ENCODE measurements at regions not wholly inside any gene's neighbourhood (a gene's known extent, or its start where the extent isn't known, plus 50 kb on each side); places are given as distances from the start of the nearest gene placed in this dataset.

- peaks cover 6% of the 10 kb centered on the region for H3K9me3 Mint-ChIP-seq
- no peak for DNase-seq (ENCODE audit: low spot score in 2 of 2)
- H3K27me3 Mint-ChIP-seq, result peaks cover 54% of the 10 kb centered on the region
- H3K4me1 Mint-ChIP-seq, result no peaks in the 10 kb centered on the region
- no peak for ATAC-seq (replicated peaks; ENCODE audit: extremely low read depth, poor library complexity, severe bottlenecking)
- H3K4me3 Mint-ChIP-seq, result no peak overlapping the region
- H3K36me3 Mint-ChIP-seq (ENCODE audit: insufficient read depth), result no peaks in the 10 kb centered on the region
- H3K27ac Mint-ChIP-seq (ENCODE audit: low read depth), result no peak overlapping the region
Observed at GRCh38 chr2:104982111-104982510, 55.8 kb upstream of the MRPS9 start.

All from central memory CD8-positive, alpha-beta T cell (primary cell).